Gastrocnemius medialis (tissue), 4 donors: ENCODE measurements at regions not wholly inside any gene's neighbourhood (a gene's known extent, or its start where the extent isn't known, plus 50 kb on each side); places are given as distances from the start of the nearest gene placed in this dataset.

Experiments
- ATAC-seq, 2 donors: fragments of 150-250 bp; one replicate each; pipeline ENCODE4 v1.9.1; 2016
- DNase-seq, 2 donors: peaks; one replicate each; pipeline ENCODE4 v3.0.0-alpha.2; 2019
- H3K27ac ChIP-seq, 4 donors: fragments of 200-600 bp; sonication (generic); 1 replicate in 1 of 4; 2 replicates in 3 of 4; pipeline ENCODE4 v1.5.1; 2016 to 2018; ENCODE audit warnings: mild to moderate bottlenecking in 2 of 4, moderate library complexity in 1 of 4
- H3K27me3 ChIP-seq, 3 donors: fragments of 200-600 bp; sonication (generic) in 2 of 3; 1 replicate in 1 of 3; 2 replicates in 2 of 3; pipeline versions ENCODE4 v1.5.1 to v1.6.0; 2016 to 2019; ENCODE audit warnings: mild to moderate bottlenecking in 1 of 3, moderate library complexity in 1 of 3
- H3K36me3 ChIP-seq, 2 donors: fragments of 200-600 bp; sonication (generic) in 1 of 2; one replicate each; pipeline ENCODE4 v1.5.1; 2017 to 2018
- H3K4me1 ChIP-seq, 2 donors: fragments of 200-600 bp; sonication (generic) in 1 of 2; one replicate each; pipeline ENCODE4 v1.5.1; 2016 to 2017; ENCODE audit warnings: mild to moderate bottlenecking in 2 of 2
- H3K4me3 ChIP-seq, 4 donors: fragments of 200-600 bp; sonication (generic) in 3 of 4; 1 replicate in 1 of 4; 2 replicates in 3 of 4; pipeline ENCODE4 v1.5.1; 2016 to 2019; ENCODE audit warnings: mild to moderate bottlenecking in 2 of 4
- H3K9me3 ChIP-seq, 3 donors: fragments of 200-600 bp; sonication (generic) in 2 of 3; 1 replicate in 1 of 3; 2 replicates in 2 of 3; pipeline ENCODE4 v1.5.1; 2016 to 2019
- POLR2A ChIP-seq, 2 donors: fragments of 450-650 bp; IDR thresholded peaks; one replicate each; pipeline ENCODE4 v1.6.1; 2017; ENCODE audit warnings: antibody characterized with exemption in 2 of 2, mild to moderate bottlenecking in 2 of 2, moderate library complexity in 2 of 2
- in situ Hi-C, 4 donors: fragments of 200-750 bp; cut with MboI; loops; one replicate each; pipeline versions ENCODE4 v1.15.0 to v1.8.0; 2017; ENCODE audit warnings: low sequenced_read_pairs in 4 of 4
- intact Hi-C: fragments of 100-400 bp; cut with DNase I; formaldehyde crosslinking; loops from one replicate; pipeline ENCODE4 v1.15.1; 2023; ENCODE audit warnings: low total_unique reads
- TF ChIP-seq, protein P1 (sequence below), 5 experiments: fragments of 450-650 bp in 3 of 5; fragments of 200-600 bp in 2 of 5; sonication (generic) in 2 of 5; IDR thresholded peaks in 4 of 5; conservative IDR thresholded peaks in 1 of 5; 1 replicate in 4 of 5; 2 replicates in 1 of 5; pipeline ENCODE4 v1.5.1; 2016 to 2019; ENCODE audit warnings: antibody characterized with exemption in 5 of 5, mild to moderate bottlenecking in 3 of 5, moderate library complexity in 3 of 5

DNA sequence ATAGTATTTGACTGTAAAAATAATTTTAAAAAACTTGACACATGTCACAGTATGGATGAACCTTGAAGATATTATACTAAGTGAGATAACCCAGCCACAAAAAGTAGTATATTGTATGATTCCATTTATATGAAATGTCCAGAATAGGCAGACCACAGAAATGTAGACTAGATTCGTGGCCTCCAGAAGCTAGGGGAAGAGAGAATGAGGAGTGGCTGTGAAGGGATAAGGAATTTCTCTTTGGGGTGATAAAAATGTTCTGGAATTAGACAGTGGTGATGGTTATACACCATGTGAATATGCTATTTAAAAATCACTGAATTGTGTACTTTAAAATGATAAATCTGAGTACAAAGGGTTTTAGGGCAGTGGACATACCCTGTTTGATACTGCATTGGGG lies 253.1 kb upstream of the DYNLRB2 start:
- TF ChIP-seq, protein P1, sequence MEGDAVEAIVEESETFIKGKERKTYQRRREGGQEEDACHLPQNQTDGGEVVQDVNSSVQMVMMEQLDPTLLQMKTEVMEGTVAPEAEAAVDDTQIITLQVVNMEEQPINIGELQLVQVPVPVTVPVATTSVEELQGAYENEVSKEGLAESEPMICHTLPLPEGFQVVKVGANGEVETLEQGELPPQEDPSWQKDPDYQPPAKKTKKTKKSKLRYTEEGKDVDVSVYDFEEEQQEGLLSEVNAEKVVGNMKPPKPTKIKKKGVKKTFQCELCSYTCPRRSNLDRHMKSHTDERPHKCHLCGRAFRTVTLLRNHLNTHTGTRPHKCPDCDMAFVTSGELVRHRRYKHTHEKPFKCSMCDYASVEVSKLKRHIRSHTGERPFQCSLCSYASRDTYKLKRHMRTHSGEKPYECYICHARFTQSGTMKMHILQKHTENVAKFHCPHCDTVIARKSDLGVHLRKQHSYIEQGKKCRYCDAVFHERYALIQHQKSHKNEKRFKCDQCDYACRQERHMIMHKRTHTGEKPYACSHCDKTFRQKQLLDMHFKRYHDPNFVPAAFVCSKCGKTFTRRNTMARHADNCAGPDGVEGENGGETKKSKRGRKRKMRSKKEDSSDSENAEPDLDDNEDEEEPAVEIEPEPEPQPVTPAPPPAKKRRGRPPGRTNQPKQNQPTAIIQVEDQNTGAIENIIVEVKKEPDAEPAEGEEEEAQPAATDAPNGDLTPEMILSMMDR (IDR thresholded peaks at IDR 0.05 in 4 of 5, conservative IDR thresholded peaks at IDR 0.05 in 1 of 5), result no peak
- TF ChIP-seq POLR2A (IDR thresholded peaks at IDR 0.05), result no peak
- in situ Hi-C loops, result no loop called here
- intact Hi-C loops, result no loop called here

DNA sequence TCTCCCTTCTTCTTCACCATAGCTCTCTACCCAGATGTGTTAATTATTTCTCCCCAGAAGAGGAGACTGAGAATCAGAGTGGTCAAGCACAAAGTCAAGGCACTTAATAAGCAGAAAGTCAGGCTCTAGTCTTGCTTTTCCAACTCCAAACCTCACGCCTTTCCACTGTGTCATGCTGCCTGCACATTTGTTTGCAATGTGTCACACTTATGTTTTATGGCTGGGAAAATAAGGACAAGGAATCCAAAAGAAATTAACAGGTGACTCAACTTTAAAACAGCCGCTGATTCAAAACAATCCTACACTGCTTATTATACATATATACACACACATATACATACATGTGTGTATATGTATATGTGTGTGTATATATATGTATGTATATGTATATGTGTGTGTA lies 255.7 kb upstream of the DYNLRB2 start:
- H3K4me3 ChIP-seq, result no peak overlapping the region
- no peaks in the 10 kb centered on the region for H3K4me1 ChIP-seq
- no peaks in the 10 kb centered on the region for H3K36me3 ChIP-seq
- intact Hi-C loops, result no loop called here
- DNase-seq (no peak), ATAC-seq (no peak)
- H3K9me3 ChIP-seq, result no peaks in the 10 kb centered on the region
- no peaks in the 10 kb centered on the region for H3K27me3 ChIP-seq
- TF ChIP-seq POLR2A (IDR thresholded peaks at IDR 0.05), result no peak
- TF ChIP-seq, protein P1 (IDR thresholded peaks at IDR 0.05 in 4 of 5, conservative IDR thresholded peaks at IDR 0.05 in 1 of 5), result no peak
- no peak overlapping the region for H3K27ac ChIP-seq
- in situ Hi-C loops, result no loop called here

More for the DNA sequence above, 253.1 kb upstream of the DYNLRB2 start:
- H3K36me3 ChIP-seq, result no peaks in the 10 kb centered on the region
- no peaks in the 10 kb centered on the region for H3K4me1 ChIP-seq
- no peak for ATAC-seq
- H3K4me3 ChIP-seq, result no peak overlapping the region
- H3K27ac ChIP-seq, result no peak overlapping the region
- H3K27me3 ChIP-seq, result no peaks in the 10 kb centered on the region
- H3K9me3 ChIP-seq, result no peaks in the 10 kb centered on the region
- DNase-seq, result no peak

DNA sequence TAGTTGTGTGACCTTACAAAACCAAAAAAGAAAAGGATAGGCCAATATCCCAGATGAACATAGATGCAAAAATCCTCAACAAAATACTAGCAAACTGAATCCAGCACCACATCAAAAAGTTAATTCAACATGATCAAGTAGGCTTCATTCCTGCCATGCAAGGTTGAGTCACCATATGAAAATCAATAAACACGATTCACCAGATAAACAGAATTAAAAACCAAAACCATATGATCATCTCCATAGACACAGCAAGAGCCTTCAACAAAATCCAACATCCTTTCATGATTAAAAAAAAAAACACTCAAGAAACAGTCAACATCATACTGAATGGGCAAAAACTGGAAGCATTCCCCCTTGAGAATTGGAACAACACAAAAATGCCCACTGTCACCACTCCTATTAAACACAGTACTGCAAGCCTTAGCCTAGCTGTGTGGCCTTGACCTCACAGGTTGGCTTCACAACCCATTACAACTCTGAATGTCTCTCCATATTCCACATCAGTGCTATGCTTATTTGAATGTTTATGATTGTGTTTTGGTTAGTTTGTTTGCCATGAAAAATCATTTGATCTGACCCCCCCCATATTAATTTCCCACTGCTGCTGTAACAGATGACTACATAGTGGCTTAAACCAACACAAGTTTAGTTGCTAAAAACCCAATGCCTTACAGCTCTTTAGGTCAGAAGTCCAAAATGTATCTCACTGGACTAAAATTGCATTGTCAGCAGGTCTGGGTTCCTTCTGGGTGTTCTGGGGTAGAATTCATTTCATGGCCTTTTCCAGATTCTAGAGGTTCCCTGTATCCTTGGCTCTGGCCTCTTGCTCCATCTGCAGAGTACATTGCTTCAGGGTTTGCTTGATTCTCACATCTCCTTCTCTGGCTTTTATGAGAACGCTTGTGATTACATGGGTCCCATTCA lies 257.1 kb upstream of the DYNLRB2 start:
- Histone ChIP-seq H3K4me3 (no peak overlapping the region), H3K27ac (no peak overlapping the region), H3K27me3 (no peaks in the 10 kb centered on the region), H3K36me3 (no peaks in the 10 kb centered on the region), H3K9me3 (no peaks in the 10 kb centered on the region), H3K4me1 (no peaks in the 10 kb centered on the region)
- DNase-seq (no peak), ATAC-seq (no peak)
- TF ChIP-seq POLR2A (IDR thresholded peaks at IDR 0.05), result no peak
- TF ChIP-seq, protein P1 (IDR thresholded peaks at IDR 0.05 in 4 of 5, conservative IDR thresholded peaks at IDR 0.05 in 1 of 5), result no peak
- in situ Hi-C loops, result no loop called here
- intact Hi-C loops, result no loop called here

- DNase-seq (no peak), ATAC-seq (no peak)
- in situ Hi-C loops, result no loop called here
- Histone ChIP-seq H3K27me3 (no peaks in the 10 kb centered on the region), H3K4me3 (no peak overlapping the region), H3K9me3 (no peaks in the 10 kb centered on the region), H3K36me3 (no peaks in the 10 kb centered on the region), H3K4me1 (no peaks in the 10 kb centered on the region), H3K27ac (no peak overlapping the region)
- intact Hi-C loops, result no loop called here
- TF ChIP-seq, protein P1 (IDR thresholded peaks at IDR 0.05 in 4 of 5, conservative IDR thresholded peaks at IDR 0.05 in 1 of 5), result no peak
- no peak for TF ChIP-seq POLR2A (IDR thresholded peaks at IDR 0.05)
Measured at GRCh38 chr16:80280557-80280956, 260.2 kb upstream of the DYNLRB2 start.
